ENCODE measurements at regions not wholly inside any gene's neighbourhood (a gene's known extent, or its start where the extent isn't known, plus 50 kb on each side); places are given as distances from the start of the nearest gene placed in this dataset.

DNA sequence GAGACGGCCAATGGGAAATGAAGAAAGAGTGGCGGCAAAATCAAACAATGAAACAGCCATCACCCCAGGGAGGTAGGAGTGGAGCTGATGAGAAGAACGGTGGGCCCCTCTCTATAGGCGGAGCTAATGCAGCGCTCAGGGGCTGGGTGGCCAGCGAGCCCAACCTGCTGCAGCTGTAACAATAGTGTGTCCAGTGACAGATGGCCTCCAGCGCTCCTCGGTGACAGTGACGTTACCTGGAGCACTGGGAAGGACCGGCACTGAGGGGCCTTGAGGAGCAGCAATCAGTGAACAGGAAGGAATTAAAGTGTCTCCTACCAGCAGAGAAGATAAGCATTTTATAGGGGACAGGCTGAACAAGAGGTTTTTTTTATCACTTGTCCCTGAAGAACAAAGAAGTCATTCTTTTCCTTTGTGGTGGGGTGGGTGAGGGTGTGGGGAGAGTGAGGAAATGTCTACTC, 81.6 kb downstream of the FOXA2 start:
- Histone ChIP-seq H3K9me3 (ENCODE audit: control insufficient read depth, low read length) (no peaks in the 10 kb centered on the region), H3K27me3 (replicated peaks; ENCODE audit: control insufficient read depth, insufficient read depth, low read length) (peaks cover 13% of the 10 kb centered on the region), H3K4me3 (ENCODE audit: low read length) (no peak overlapping the region), H3K9ac (ENCODE audit: low read length) (no peak overlapping the region), H3K4me1 (ENCODE audit: control insufficient read depth, insufficient read depth, low read length) (no peaks in the 10 kb centered on the region), H3K36me3 (ENCODE audit: control insufficient read depth, insufficient read depth, low read length, severe bottlenecking) (no peaks in the 10 kb centered on the region)
- DNase-seq (ENCODE audit: low read depth), result no peak

DNA sequence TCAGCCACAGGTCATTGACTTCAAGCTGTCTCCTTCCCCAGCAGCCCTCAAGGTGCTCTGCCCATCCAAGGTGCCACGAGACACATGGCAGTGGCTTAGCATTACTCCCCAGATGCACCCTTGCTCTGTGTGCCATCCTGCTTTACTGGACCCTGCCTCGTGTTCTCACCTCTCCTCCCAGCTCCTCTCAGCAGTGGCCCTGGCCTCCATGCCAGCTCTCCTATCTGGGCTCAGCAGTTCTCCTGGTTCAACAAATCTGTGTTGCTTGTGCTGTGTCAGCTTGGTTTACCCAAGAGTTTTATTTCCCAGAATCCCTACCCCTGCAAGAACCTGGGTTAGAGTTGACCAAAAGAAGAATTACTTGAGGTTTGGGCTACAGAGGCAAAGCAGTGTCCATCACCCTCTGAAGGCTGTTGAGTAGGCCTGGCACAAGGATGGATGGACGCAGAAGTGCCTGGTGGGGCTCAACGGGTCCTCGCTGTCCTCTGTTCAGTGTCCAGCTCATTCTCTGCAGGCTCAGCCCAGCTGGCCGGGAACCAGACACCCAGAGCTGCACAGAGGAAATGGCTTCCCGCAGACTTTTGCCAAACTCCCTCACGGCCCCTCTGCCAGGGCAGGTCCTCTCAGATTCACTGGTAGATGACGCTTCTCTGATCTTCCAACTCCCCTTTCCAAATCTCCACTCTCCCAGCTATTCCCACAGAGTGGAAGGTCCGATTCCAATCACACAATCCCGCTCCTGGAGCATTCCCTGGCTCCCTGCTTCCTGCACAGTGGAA, 82.6 kb downstream of the FOXA2 start:
- H3K36me3 ChIP-seq (ENCODE audit: control insufficient read depth, insufficient read depth, low read length, severe bottlenecking), result no peaks in the 10 kb centered on the region
- DNase-seq (ENCODE audit: low read depth), result no peak
- peaks cover 13% of the 10 kb centered on the region for H3K27me3 ChIP-seq (replicated peaks; ENCODE audit: control insufficient read depth, insufficient read depth, low read length)
- H3K4me1 ChIP-seq (ENCODE audit: control insufficient read depth, insufficient read depth, low read length), result no peaks in the 10 kb centered on the region
- H3K9me3 ChIP-seq (ENCODE audit: control insufficient read depth, low read length), result no peaks in the 10 kb centered on the region
- H3K9ac ChIP-seq (ENCODE audit: low read length), result no peak overlapping the region
- H3K4me3 ChIP-seq (ENCODE audit: low read length), result no peak overlapping the region

DNA sequence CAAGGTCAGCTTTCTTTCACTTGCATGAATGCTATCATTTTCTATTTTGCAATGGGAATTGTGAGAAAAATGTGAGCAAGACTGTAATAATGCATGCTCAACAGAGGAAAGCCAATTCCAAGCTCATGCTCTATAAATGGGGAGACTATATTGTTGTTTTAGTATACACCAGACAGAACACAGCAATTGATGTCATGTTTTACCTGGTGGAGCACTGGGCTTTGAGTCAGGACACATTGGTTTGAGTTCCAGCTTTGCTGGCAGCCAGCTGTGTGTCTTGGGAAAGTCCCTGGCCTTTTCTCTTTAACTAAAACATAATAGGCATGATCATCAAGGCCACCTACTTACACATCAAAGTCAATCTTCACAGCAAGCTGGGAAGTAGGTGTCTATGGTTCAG, 83.3 kb downstream of the FOXA2 start:
- no peak for DNase-seq (ENCODE audit: low read depth)
- Histone ChIP-seq H3K36me3 (ENCODE audit: control insufficient read depth, insufficient read depth, low read length, severe bottlenecking) (no peaks in the 10 kb centered on the region), H3K4me3 (ENCODE audit: low read length) (no peak overlapping the region), H3K4me1 (ENCODE audit: control insufficient read depth, insufficient read depth, low read length) (no peaks in the 10 kb centered on the region), H3K27me3 (replicated peaks; ENCODE audit: control insufficient read depth, insufficient read depth, low read length) (peaks cover 13% of the 10 kb centered on the region), H3K9ac (ENCODE audit: low read length) (no peak overlapping the region), H3K9me3 (ENCODE audit: control insufficient read depth, low read length) (no peaks in the 10 kb centered on the region)

DNA sequence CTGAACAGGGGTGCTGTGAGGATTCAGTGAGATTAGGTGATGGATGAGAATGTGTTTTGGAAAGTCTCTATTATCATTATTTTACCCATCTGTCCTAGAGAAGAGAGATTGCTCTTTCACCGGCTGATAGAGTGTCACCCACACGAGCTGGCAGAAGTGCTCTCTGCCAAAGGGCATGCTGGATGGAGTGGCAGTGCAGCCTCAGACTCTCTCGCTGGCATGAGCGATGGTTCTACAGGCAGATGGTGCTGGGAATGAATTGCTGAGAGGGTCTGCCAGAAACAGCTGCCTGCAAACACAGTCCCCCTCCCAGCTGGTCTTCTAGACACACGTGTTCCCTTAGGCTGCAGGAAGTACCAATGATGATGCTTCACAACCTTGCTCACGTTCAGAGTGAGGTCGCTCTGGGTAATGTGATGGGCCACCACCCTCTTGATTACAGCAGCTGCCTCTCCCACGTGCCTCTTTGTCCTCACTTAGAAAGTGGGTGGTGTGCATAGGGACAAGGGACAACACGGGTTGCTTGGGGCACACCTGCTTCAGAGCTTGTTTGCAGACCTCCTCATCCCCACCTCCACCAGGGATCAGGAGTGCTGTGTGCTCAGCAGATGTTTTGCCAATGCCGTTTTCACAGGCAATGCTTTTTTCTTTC, 84.7 kb downstream of the FOXA2 start:
- Histone ChIP-seq H3K36me3 (ENCODE audit: control insufficient read depth, insufficient read depth, low read length, severe bottlenecking) (no peaks in the 10 kb centered on the region), H3K9me3 (ENCODE audit: control insufficient read depth, low read length) (no peaks in the 10 kb centered on the region), H3K4me1 (ENCODE audit: control insufficient read depth, insufficient read depth, low read length) (no peaks in the 10 kb centered on the region), H3K27me3 (replicated peaks; ENCODE audit: control insufficient read depth, insufficient read depth, low read length) (peaks cover 13% of the 10 kb centered on the region), H3K9ac (ENCODE audit: low read length) (no peak overlapping the region), H3K4me3 (ENCODE audit: low read length) (no peak overlapping the region)
- DNase-seq (ENCODE audit: low read depth), result no peak

DNA sequence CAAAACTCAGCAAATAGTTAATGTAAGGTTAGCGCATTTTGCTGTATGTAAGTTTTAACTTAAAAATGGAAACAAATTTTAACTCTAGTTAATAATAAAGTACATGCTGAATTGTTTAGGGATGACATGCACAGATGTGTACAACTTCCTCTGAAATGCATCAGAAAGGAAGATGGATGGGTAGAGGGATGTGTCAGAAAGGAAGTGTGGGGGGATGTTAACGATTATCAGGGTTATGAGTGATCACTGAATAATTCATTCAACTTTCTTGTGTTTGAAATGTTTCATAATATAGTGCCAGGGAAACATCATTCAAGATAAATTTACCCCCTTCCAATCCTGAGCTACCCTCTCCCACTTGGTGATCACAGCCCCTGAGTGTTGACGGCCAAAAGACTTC, 87.6 kb downstream of the FOXA2 start:
- DNase-seq (ENCODE audit: low read depth), result no peak
- peaks cover 9% of the 10 kb centered on the region for H3K27me3 ChIP-seq (replicated peaks; ENCODE audit: control insufficient read depth, insufficient read depth, low read length)
- no peaks in the 10 kb centered on the region for H3K9me3 ChIP-seq (ENCODE audit: control insufficient read depth, low read length)
- H3K4me3 ChIP-seq (ENCODE audit: low read length), result no peak overlapping the region
- H3K4me1 ChIP-seq (ENCODE audit: control insufficient read depth, insufficient read depth, low read length), result no peaks in the 10 kb centered on the region
- H3K36me3 ChIP-seq (ENCODE audit: control insufficient read depth, insufficient read depth, low read length, severe bottlenecking), result no peaks in the 10 kb centered on the region
- H3K9ac ChIP-seq (ENCODE audit: low read length), result no peak overlapping the region

DNA sequence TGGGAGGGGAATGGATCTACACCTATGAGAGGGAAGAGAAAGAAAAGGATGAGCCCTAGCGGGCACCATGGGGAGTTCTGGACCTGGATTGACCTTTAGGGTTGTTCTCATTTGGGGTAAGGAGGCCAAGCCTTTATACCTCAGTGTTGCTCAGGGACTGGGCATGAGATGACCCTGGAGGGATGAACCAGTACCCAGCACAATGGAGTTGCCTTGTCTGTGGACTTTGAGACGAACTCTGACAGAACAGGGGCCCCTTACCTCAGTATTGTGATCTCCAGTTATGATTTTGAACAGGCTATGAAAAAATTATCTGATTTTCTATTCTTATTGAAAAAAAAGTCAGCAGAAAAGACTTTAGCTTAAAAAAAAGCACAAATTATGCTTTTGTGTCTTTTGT, 88.6 kb downstream of the FOXA2 start:
- Histone ChIP-seq H3K9me3 (ENCODE audit: control insufficient read depth, low read length) (no peaks in the 10 kb centered on the region), H3K36me3 (ENCODE audit: control insufficient read depth, insufficient read depth, low read length, severe bottlenecking) (no peaks in the 10 kb centered on the region), H3K4me3 (ENCODE audit: low read length) (no peak overlapping the region), H3K27me3 (replicated peaks; ENCODE audit: control insufficient read depth, insufficient read depth, low read length) (peaks cover 12% of the 10 kb centered on the region), H3K9ac (ENCODE audit: low read length) (no peak overlapping the region), H3K4me1 (ENCODE audit: control insufficient read depth, insufficient read depth, low read length) (no peaks in the 10 kb centered on the region)
- DNase-seq (ENCODE audit: low read depth), result no peak

DNA sequence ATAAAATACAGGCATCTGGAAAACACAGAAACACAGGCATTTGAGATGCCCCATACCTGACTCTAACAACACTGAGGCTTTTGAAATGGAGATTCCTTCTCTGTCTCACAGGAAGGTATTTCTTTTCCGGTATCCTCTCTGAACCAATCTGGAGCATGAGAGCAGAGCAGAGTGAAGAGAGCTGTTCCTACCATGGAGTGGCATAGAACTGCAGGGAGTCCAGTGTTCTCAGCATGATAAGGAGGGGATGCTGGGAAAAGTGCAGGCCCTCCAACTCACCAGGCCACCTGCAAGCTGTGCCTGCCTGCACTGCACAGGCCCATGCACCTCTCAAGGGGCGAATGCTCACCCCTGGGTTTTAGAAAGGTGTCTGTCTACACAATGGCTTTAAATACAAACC, 89.2 kb downstream of the FOXA2 start:
- H3K9me3 ChIP-seq (ENCODE audit: control insufficient read depth, low read length), result no peaks in the 10 kb centered on the region
- peaks cover 15% of the 10 kb centered on the region for H3K27me3 ChIP-seq (replicated peaks; ENCODE audit: control insufficient read depth, insufficient read depth, low read length)
- no peak overlapping the region for H3K4me3 ChIP-seq (ENCODE audit: low read length)
- no peaks in the 10 kb centered on the region for H3K36me3 ChIP-seq (ENCODE audit: control insufficient read depth, insufficient read depth, low read length, severe bottlenecking)
- no peak for DNase-seq (ENCODE audit: low read depth)
- no peaks in the 10 kb centered on the region for H3K4me1 ChIP-seq (ENCODE audit: control insufficient read depth, insufficient read depth, low read length)
- H3K9ac ChIP-seq (ENCODE audit: low read length), result no peak overlapping the region

DNA sequence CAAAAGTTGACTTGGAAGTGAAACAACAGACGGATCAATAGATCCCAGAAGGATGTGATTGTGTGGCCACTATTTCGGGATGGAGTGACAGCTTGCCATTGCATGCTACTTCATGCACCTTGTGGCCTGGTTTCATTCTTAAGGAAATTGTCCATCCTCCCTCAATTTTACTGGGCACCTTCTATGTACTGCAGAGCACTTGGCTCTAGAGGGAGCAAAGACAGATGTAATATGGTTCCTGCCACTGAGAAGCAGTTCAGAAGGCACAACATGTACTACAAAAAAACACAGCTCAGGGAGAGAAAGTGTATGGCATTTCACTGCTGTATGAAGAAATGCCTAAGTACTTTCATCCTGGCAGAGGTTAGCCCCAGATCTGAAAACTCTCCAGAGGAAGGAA, 91.9 kb downstream of the FOXA2 start:
- Histone ChIP-seq H3K9ac (ENCODE audit: low read length) (no peak overlapping the region), H3K27me3 (replicated peaks; ENCODE audit: control insufficient read depth, insufficient read depth, low read length) (peaks cover 19% of the 10 kb centered on the region), H3K4me3 (ENCODE audit: low read length) (no peak overlapping the region), H3K36me3 (ENCODE audit: control insufficient read depth, insufficient read depth, low read length, severe bottlenecking) (no peaks in the 10 kb centered on the region), H3K4me1 (ENCODE audit: control insufficient read depth, insufficient read depth, low read length) (no peaks in the 10 kb centered on the region), H3K9me3 (ENCODE audit: control insufficient read depth, low read length) (no peaks in the 10 kb centered on the region)
- DNase-seq (ENCODE audit: low read depth), result no peak

DNA sequence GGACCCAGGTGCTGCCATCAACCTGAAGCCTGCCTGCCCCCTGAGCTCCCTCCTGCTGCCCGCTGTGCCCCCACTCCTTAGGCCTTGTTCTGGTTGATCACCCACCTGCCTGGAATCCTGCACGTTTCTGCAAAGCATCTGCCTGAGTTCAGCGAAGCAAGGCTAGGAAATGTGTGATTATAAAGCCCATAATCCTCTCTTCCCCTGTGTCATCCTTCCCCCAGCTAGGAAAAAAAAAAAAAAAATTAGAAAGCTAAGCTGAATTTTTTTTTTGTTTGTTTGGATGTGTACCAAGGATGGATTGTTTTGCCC, 93.2 kb downstream of the FOXA2 start:
- Histone ChIP-seq H3K9me3 (ENCODE audit: control insufficient read depth, low read length) (no peaks in the 10 kb centered on the region), H3K4me3 (ENCODE audit: low read length) (no peak overlapping the region), H3K9ac (ENCODE audit: low read length) (no peak overlapping the region), H3K27me3 (replicated peaks; ENCODE audit: control insufficient read depth, insufficient read depth, low read length) (peaks cover 26% of the 10 kb centered on the region), H3K4me1 (ENCODE audit: control insufficient read depth, insufficient read depth, low read length) (no peaks in the 10 kb centered on the region), H3K36me3 (ENCODE audit: control insufficient read depth, insufficient read depth, low read length, severe bottlenecking) (no peaks in the 10 kb centered on the region)
- DNase-seq (ENCODE audit: low read depth), result no peak

DNA sequence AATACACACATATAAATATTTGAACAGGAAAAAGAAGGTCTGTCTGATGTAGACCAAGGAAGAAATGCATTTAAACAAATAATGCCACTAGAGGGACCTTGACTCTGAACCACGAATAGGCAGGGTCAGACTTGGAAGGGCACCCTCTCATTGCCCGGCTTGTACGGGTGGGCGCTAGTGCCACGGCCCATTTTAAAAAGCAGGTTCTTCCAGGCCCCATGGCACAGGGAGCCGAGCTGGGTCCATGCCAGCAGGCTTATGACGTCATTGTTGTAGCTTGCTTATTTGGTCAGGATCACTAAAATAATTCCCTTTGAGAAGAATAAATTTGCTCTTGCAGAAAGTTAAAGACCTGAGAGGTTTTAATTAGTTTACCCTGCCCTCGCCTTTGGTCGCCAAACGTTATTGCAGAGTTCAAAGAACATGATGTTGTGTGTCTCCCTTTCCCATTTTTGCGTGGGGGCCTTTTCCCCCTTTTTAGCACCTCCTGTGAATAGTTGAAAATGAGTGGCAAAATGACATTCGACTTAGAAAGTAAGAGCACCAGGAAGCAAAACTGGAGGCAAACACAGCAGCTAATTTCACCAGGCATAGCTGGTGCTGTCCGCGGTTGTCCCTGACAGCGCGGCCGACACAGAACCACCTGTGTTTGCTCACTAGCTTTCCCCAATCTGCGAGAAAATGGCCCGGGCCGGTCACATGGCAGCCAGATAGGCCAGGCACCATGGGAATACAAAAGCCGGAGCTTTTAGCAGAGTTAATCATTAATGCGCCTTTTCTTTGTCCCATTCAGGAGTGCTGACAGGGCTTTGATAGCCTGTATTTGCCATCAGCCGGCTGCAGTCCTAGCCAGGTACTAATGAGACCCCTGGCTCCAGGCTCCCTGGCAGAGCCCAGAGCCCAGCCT, 93.8 kb downstream of the FOXA2 start:
- Histone ChIP-seq H3K36me3 (ENCODE audit: control insufficient read depth, insufficient read depth, low read length, severe bottlenecking) (no peaks in the 10 kb centered on the region), H3K4me3 (ENCODE audit: low read length) (no peak overlapping the region), H3K4me1 (ENCODE audit: control insufficient read depth, insufficient read depth, low read length) (no peaks in the 10 kb centered on the region), H3K9ac (ENCODE audit: low read length) (no peak overlapping the region), H3K27me3 (replicated peaks; ENCODE audit: control insufficient read depth, insufficient read depth, low read length) (peaks cover 26% of the 10 kb centered on the region), H3K9me3 (ENCODE audit: control insufficient read depth, low read length) (no peaks in the 10 kb centered on the region)
- peak; percentile 0 for DNase-seq (ENCODE audit: low read depth)

DNA sequence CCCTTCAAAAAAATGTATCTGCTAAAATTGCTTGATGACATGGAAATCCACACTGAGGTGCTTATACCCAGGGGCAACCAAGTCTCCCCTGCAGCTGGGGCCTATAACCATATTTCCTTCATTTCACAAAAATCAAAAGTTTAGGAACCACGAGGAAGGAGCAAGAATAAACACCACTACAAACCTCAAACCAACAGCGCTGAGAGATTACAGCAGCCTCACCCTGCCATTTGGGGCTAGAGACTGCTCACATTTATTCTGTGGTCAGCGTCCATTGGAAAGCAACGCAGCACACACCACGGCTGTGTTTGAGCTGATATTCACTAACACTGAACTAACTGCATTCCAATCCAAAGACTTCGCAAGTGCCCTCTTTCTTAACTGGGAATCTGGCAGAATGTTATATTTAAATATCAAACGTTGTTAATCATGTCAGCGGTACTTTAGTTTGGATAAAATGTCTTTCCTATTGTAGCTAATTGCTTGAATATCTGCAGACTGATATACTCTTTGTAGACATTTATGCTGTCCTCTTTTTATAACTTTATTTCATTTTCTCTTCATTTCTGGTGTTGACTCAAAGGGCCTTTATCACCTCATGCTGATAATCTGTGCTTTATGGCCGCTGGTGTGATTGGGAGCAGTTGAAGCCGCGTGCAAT, 94.6 kb downstream of the FOXA2 start:
- Histone ChIP-seq H3K4me3 (ENCODE audit: low read length) (no peak overlapping the region), H3K36me3 (ENCODE audit: control insufficient read depth, insufficient read depth, low read length, severe bottlenecking) (no peaks in the 10 kb centered on the region), H3K27me3 (replicated peaks; ENCODE audit: control insufficient read depth, insufficient read depth, low read length) (peaks cover 26% of the 10 kb centered on the region), H3K4me1 (ENCODE audit: control insufficient read depth, insufficient read depth, low read length) (no peaks in the 10 kb centered on the region), H3K9ac (ENCODE audit: low read length) (no peak overlapping the region), H3K9me3 (ENCODE audit: control insufficient read depth, low read length) (no peaks in the 10 kb centered on the region)
- no peak for DNase-seq (ENCODE audit: low read depth)
